ENCODE measurements at regions not wholly inside any gene's neighbourhood (a gene's known extent, or its start where the extent isn't known, plus 50 kb on each side); places are given as distances from the start of the nearest gene placed in this dataset.
"Not testable (repeated sequence)": the region's sequence is repeated elsewhere in the genome, so short reads cannot be mapped to it uniquely, and the experiment has no call there.

- TF ChIP-seq RAD21 (IDR thresholded peaks at IDR 0.05; ENCODE audit: low read depth); ATF3 (IDR thresholded peaks at IDR 0.05); CTCF (IDR thresholded peaks at IDR 0.05 in 2 of 3, conservative IDR thresholded peaks at IDR 0.05 in 1 of 3; ENCODE audit: borderline replicate concordance in 1 of 3, insufficient read depth in 1 of 3, low read depth in 2 of 3, low read length in 2 of 3); MAX (IDR thresholded peaks at IDR 0.05); SP1 (IDR thresholded peaks at IDR 0.05; ENCODE audit: low read depth); EZH2 (IDR thresholded peaks at IDR 0.05); POLR2A (IDR thresholded peaks at IDR 0.05; ENCODE audit: borderline replicate concordance, extremely low read depth, insufficient read depth, insufficient read length); EZH2phosphoT487 (IDR thresholded peaks at IDR 0.05; ENCODE audit: borderline replicate concordance); EGR1 (IDR thresholded peaks at IDR 0.05; ENCODE audit: low read depth); SIN3A (IDR thresholded peaks at IDR 0.05; ENCODE audit: low read depth); ZBTB33 (IDR thresholded peaks at IDR 0.05; ENCODE audit: extremely low read depth, insufficient replicate concordance, low read length): not testable (repeated sequence)
Observed at GRCh38 chr1:224551189-224551588, 64.9 kb upstream of the CNIH3 start.
